Testis (tissue), 2 donors: ENCODE measurements at regions not wholly inside any gene's neighbourhood (a gene's known extent, or its start where the extent isn't known, plus 50 kb on each side); places are given as distances from the start of the nearest gene placed in this dataset.

Experiments used
- CTCF ChIP-seq, 3 experiments: fragments of 450-650 bp in 2 of 3; fragments of 200-600 bp in 1 of 3; sonication (generic) in 1 of 3; IDR thresholded peaks; one replicate each; pipeline ENCODE4 v1.5.1; 2016 to 2019; ENCODE audit warnings: antibody characterized with exemption in 3 of 3, mild to moderate bottlenecking in 2 of 3, moderate library complexity in 1 of 3
- POLR2A ChIP-seq: fragments of 450-650 bp; IDR thresholded peaks from one replicate; pipeline ENCODE4 v1.6.1; 2017; ENCODE audit warnings: antibody characterized with exemption, mild to moderate bottlenecking, moderate library complexity

GRCh38 chr3:126257174-126257573 lies 76.8 kb upstream of the ALDH1L1 start:
- no peak for TF ChIP-seq CTCF (IDR thresholded peaks at IDR 0.05)
- no peak for TF ChIP-seq POLR2A
